ENCODE measurements at regions not wholly inside any gene's neighbourhood (a gene's known extent, or its start where the extent isn't known, plus 50 kb on each side); places are given as distances from the start of the nearest gene placed in this dataset.

DNA sequence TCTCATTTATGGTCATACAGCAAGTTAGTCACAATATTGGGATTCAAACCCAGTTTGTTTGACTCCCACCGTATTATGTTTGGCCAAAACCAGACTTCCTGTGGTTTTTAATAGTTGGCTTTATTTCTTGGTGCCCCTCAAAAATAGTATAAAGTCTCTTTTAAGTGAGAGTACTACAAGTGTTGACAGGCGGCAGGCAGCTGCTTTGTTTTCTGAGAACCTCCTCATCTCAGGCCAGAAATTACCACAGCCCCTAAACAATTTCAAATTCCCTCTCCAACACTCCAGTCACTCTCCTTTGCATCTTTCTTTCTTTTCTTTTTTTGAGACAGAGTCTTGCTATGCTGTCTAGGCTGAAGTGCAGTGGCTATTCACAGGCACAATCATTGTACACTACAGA is 121.5 kb downstream of the POLR2M start:
- TF ChIP-seq, protein P1, sequence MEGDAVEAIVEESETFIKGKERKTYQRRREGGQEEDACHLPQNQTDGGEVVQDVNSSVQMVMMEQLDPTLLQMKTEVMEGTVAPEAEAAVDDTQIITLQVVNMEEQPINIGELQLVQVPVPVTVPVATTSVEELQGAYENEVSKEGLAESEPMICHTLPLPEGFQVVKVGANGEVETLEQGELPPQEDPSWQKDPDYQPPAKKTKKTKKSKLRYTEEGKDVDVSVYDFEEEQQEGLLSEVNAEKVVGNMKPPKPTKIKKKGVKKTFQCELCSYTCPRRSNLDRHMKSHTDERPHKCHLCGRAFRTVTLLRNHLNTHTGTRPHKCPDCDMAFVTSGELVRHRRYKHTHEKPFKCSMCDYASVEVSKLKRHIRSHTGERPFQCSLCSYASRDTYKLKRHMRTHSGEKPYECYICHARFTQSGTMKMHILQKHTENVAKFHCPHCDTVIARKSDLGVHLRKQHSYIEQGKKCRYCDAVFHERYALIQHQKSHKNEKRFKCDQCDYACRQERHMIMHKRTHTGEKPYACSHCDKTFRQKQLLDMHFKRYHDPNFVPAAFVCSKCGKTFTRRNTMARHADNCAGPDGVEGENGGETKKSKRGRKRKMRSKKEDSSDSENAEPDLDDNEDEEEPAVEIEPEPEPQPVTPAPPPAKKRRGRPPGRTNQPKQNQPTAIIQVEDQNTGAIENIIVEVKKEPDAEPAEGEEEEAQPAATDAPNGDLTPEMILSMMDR (conservative IDR thresholded peaks at IDR 0.05) = no peak
- no peak for TF ChIP-seq EZH2 (IDR thresholded peaks at IDR 0.05; ENCODE audit: low read depth)

Measured in PC-9 (cell line).